ENCODE measurements at regions not wholly inside any gene's neighbourhood (a gene's known extent, or its start where the extent isn't known, plus 50 kb on each side); places are given as distances from the start of the nearest gene placed in this dataset.

- DNase-seq (ENCODE audit: low read depth), result no peak
- H3K4me3 ChIP-seq (ENCODE audit: low read depth, low read length), result no peak overlapping the region
- TF ChIP-seq CTCF (IDR thresholded peaks at IDR 0.05; ENCODE audit: insufficient read depth, low read length), result no peak
Observed at GRCh38 chr9:96038271-96038670, 162.8 kb downstream of the ERCC6L2 start.

- no peak overlapping the region for H3K4me3 ChIP-seq (ENCODE audit: low read depth, low read length)
- TF ChIP-seq CTCF (IDR thresholded peaks at IDR 0.05; ENCODE audit: insufficient read depth, low read length), result no peak
- DNase-seq (ENCODE audit: low read depth), result no peak
Observed at GRCh38 chr9:96034553-96035122, 159.1 kb downstream of the ERCC6L2 start.

- no peak for TF ChIP-seq CTCF (IDR thresholded peaks at IDR 0.05; ENCODE audit: insufficient read depth, low read length)
- no peak overlapping the region for H3K4me3 ChIP-seq (ENCODE audit: low read depth, low read length)
- DNase-seq (ENCODE audit: low read depth), result no peak
Observed at GRCh38 chr9:96033896-96034295, 158.4 kb downstream of the ERCC6L2 start.

DNA sequence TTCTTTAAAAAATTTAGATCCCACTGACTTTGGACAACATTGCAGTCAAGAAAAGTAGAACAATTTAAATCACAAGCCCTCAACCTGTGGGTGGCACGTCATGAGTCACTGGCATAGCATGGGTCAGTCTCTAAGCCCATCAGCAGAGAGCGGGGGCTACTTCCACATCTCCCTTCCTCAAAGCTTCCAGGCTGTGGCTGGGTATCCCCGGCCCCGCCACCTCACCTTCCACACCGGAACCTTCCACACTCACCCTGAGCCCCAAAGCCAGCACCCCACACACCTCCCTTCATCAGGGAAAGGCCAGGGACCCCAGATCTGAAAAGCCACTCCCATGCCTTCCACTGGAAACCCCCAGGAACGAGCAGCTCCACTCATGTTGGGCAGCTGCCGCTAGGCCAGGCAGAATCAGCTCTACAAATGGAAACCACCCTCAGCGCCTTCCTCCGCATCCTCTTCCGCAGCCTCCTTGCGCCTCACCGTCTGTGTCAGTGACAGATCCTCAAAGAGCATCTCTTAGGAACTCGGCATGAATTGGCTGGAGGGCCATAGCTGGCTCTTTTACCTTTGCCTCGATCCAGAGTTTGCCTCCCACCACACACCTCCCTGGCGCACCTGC lies 156.5 kb downstream of the ERCC6L2 start:
- TF ChIP-seq CTCF (IDR thresholded peaks at IDR 0.05; ENCODE audit: insufficient read depth, low read length), result no peak
- no peak overlapping the region for H3K4me3 ChIP-seq (ENCODE audit: low read depth, low read length)
- no peak for DNase-seq (ENCODE audit: low read depth)

GRCh38 chr9:96031366-96031824 lies 155.9 kb downstream of the ERCC6L2 start:
- peak; percentile 28 for DNase-seq (ENCODE audit: low read depth)
- TF ChIP-seq CTCF (IDR thresholded peaks at IDR 0.05; ENCODE audit: insufficient read depth, low read length), result no peak
- no peak overlapping the region for H3K4me3 ChIP-seq (ENCODE audit: low read depth, low read length)

GRCh38 chr9:96029722-96030530 lies 154.4 kb downstream of the ERCC6L2 start:
- no peak for TF ChIP-seq CTCF (IDR thresholded peaks at IDR 0.05; ENCODE audit: insufficient read depth, low read length)
- no peak overlapping the region for H3K4me3 ChIP-seq (ENCODE audit: low read depth, low read length)
- no peak for DNase-seq (ENCODE audit: low read depth)
